ENCODE measurements at regions not wholly inside any gene's neighbourhood (a gene's known extent, or its start where the extent isn't known, plus 50 kb on each side); places are given as distances from the start of the nearest gene placed in this dataset.

- no peak for TF ChIP-seq CTCF (IDR thresholded peaks at IDR 0.05; ENCODE audit: low read depth, low read length)
- no peak for TF ChIP-seq POLR2A (IDR thresholded peaks at IDR 0.05; ENCODE audit: extremely low read depth, insufficient read length)
Observed at GRCh38 chr6:2450546-2450945, 205.1 kb upstream of the GMDS start.

All from NB4 (cell line).